RKO (cell line): ENCODE measurements at regions not wholly inside any gene's neighbourhood (a gene's known extent, or its start where the extent isn't known, plus 50 kb on each side); places are given as distances from the start of the nearest gene placed in this dataset.
"Not testable (repeated sequence)": the region's sequence is repeated elsewhere in the genome, so short reads cannot be mapped to it uniquely, and the experiment has no call there.

Experiments
- DNase-seq: peaks from one replicate; pipeline ENCODE4 v3.0.0-alpha.2; 2016; ENCODE audit warnings: low spot score

DNA sequence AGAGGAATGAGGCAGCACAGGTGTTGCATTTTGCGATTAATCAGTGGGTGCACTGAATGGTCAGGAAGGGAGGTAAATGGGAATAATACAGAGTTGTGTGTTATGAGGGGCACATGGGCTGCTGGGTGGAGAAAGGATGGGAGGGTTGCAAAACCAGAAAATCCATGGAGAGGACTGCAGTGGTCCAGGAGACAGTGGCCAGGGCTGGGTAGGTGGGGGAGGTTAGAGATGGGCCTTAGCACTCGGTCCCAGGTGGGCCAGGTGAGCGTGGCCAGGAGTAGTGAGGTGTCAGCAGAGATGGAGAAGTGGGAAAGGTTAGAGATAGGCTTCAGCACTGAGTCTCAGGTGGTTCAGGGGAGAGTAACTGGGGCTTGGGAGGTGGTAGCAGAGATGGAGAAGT is 399.1 kb upstream of the LARGE1 start:
- DNase-seq: no peak

- DNase-seq: no peak
Measured at GRCh38 chr22:34324763-34325162, 404.5 kb upstream of the LARGE1 start.

DNA sequence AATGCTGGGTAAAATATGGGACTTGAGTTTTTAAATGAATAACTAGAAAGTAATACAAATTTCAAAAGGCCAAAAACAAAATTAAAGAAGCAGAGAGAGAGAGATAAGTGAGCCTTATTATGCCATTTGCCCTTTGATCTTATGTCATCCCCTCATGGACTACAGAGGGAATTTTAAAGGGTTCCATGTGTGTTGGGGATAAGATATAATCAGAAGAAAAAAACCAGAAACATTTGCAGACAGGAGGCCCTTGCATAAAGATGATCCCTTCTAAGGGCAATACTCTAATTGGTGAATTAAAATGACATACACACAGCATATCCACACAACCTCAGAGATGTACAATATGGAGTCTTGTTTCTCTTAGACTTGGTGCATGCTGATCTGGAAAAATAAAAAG is 406.6 kb upstream of the LARGE1 start:
- no peak for DNase-seq

DNA sequence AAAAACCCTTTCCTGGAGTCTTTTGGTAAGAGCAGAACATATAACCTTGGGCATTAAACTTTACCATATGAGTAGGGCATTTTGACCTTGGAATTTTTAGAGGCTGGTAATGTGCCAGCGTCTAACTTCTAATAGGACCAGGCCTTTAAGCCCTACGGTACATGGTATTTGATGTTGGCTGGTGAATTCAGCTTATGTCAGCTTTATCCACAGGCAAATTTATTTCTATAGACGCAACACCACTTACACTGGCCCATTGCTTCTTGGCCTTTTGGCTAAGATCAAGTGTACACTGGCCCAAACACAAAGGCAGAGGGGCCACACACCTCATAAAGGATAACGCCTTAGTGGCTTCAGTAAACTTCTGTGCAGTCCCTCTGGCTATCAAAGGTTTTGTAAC is 410.2 kb upstream of the LARGE1 start:
- no peak for DNase-seq

DNA sequence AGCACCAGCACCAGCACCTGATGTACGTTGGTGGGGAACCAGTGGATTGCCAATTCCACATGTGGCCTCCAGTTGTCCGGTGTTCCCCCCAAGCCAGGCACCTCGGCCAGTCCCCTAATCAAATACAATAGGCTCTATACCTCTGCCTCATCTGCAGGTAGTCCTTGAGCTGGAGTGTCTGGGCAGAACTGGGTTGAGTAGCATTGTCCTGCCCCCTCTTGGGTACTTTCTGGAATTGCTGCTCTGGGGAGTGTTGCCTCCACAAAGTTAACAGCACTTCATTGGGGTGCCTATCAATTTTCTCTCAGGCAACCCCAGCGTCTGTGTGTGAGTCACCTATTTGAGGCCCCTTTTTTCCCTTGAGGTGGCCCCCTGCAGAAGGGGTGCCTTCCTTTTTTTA is 413.0 kb upstream of the LARGE1 start:
- no peak for DNase-seq

DNA sequence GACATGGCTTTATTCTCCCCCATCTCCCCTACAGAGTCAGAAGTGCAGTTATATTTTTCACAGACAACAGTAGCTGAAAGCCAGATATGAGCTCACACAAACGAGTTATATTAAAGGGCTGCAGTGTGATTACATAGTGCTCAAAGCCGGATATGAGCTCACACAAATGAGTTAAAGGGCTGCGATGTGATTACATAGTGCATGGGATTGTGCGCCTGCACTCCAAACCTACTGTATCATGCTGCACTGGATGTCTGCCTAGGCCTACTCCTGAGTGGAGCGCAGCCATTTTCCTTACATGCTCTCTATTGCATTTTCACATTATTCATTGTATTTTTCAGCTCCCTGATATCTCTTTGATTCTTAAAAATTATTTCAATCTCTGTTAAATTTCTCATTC is 414.6 kb upstream of the LARGE1 start:
- DNase-seq: no peak

DNA sequence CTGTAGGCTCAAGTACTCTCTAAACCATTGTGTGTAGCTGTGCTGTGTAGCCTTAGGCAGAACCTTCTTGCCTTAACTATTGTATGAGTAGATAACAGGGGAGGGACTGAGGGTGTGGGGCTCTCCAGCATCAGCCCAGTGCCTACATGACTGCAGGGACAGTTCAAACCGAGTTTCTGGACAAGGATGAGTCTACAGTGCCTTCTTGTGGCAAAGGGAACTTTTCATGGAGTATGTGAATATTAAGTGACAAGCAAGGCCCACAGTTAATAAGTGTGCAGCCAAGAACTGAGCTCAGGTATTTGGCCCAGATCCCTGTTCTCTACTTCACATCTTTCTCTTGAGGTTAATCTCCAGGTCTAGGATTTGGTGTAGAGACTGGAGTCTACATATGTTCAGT is 424.4 kb upstream of the LARGE1 start:
- DNase-seq: no peak

GRCh38 chr22:34354071-34354817 is 434.0 kb upstream of the LARGE1 start:
- no peak for DNase-seq

- no peak for DNase-seq
Measured at GRCh38 chr22:34356481-34356880, 436.2 kb upstream of the LARGE1 start.

- DNase-seq: no peak
Measured at GRCh38 chr22:34370711-34371110, 450.4 kb upstream of the LARGE1 start.

GRCh38 chr22:34379825-34380224 is 459.5 kb upstream of the LARGE1 start:
- DNase-seq: no peak

DNA sequence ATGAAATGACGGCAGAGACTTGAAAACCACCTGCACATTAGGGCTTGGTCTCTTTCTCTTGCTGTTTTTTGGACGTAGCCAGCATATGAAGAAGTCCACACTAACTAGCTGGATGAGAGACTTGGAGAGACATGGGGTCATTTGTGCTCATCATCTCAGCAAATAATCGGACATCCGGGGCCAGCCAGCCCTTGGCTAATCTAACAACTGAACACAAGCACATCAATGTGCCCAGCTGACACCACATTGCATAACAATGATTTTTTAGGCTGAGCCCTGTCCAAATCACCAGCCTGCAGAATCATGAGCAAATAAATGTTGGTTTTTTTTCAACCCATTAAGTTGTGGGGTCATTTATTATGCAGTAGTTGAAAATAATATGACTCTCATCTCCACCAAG is 460.3 kb upstream of the LARGE1 start:
- no peak for DNase-seq

DNA sequence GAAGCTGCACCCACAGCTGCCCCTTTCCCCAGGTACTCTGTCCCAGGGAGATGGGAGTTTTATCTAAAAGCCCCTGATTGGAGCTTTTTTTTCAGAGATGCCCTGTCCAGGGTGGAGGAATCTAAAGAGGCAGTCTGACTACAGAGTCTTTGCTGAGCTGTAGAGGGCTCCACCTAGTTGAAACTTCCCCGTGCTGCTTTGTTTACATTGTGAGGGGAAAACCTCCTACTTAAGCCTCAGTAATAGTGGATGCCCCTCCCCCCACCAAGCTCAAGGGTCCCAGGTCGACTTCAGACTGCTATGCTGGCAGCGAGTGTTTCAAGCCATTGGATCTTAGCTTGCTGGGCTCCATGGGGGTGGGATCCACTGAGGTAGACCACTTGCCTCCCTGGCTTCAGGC is 470.1 kb upstream of the LARGE1 start:
- DNase-seq: no peak

DNA sequence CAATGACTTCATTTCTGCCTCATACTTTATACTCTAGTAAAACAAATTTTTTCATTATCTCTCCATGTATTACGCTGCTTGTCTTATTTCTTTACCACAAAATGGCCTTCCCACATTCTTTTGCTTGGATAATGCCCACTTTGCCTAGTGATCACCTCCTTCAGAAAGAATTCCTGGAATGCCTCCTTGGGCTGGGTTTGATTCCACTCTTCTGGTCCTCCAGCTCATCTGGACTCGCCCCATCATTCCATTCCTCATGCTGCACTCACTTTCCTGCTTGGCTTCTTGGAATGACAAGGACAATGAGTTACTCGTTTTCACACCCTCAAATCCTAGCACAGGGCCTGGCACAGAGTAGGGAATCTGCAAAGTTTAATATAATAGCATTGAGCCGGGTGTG is 475.1 kb upstream of the LARGE1 start:
- DNase-seq: no peak

DNA sequence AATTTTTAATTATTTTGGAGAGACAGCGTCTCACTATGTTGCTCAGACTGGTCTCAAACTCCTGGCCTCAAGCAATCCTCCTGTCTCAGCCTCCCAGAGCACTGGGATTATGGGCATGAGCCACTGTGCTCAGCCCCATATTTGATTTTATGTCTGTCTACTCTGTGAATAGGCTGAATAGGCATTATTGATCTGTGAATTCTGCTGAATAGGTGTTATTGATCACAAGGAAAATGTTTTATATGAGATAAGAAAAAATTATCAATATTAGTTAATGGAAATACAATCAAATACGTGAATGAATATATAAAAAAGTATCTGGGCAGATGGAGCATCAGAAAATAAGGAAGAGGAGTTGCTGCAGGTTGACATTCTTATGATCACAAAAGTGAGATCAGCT is 483.4 kb upstream of the LARGE1 start:
- DNase-seq: no peak

- DNase-seq: no peak
Measured at GRCh38 chr22:34410111-34410510, 489.8 kb upstream of the LARGE1 start.

- DNase-seq: peak; percentile 89
Measured at GRCh38 chr22:34414467-34415440, 494.5 kb upstream of the LARGE1 start.

DNA sequence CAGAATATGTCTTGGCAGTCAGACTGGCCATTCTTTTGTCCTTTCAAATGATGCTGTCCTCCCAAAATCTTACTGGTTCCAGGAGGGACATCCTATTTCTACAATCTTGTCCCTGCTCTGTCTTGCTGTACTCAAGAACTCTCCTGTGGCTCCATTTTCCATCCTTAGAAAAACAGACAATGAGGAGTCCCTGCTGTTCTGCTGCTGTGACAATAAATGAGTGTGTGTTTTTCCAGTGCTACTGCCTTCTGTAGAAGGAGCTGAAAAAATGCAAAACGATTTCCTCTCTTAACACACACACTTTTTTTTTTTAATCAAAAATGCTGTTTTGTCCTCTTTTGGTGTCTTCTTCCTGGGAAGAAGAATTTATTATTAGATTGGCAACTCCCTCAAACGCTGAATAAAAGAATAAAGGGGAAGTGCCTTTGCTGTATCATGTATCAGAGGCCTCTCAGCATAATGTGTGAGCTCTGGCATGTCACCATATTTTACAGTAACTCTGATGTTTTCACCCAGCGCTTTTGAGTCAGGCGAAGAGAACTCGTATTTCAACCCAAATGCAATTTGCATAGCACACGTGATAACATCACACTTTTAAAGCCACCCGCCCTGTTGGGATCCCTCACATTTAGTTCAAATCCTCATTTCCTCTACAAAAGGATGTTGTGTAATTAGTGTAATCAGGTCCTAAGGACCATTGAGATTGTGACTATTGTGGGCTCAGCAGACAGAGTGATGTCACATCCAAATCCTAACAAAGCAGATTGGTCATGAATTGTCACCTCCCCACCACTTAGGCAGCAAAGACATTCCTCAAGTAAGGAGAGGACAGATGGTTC is 496.0 kb upstream of the LARGE1 start:
- no peak for DNase-seq

- DNase-seq: not testable (repeated sequence)
Measured at GRCh38 chr22:34422948-34423347, 502.7 kb upstream of the LARGE1 start.

DNA sequence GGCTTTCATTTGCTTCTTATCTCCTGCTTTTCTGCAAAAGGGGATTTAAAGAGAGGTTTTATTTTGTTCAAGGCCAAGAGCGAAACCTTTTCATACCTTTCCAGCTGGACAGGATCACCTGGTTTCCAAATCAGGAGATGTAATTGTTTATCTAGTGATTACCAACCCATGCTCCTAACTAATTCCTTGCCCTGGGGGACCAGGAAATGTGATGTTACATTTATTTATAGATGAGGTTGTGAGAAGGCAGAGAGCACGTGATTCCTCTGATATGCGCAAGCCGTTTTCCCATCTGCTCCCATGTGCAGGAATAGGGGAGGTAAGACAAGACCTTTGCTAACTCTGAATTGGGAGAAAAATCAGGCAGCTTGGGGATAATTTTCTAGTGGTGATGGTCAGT is 507.2 kb upstream of the LARGE1 start:
- DNase-seq: no peak

- DNase-seq: no peak
Measured at GRCh38 chr22:34427841-34428240, 507.6 kb upstream of the LARGE1 start.

GRCh38 chr22:34429314-34429713 is 509.0 kb upstream of the LARGE1 start:
- peak; percentile 4 for DNase-seq
